ENCODE measurements at regions not wholly inside any gene's neighbourhood (a gene's known extent, or its start where the extent isn't known, plus 50 kb on each side); places are given as distances from the start of the nearest gene placed in this dataset.

GRCh38 chr12:111186347-111186746 lies 182.5 kb downstream of the PHETA1 start:
- ATAC-seq (no peak), DNase-seq (ENCODE audit: low spot score) (no peak)
- H3K27ac Mint-ChIP-seq = no peak overlapping the region
- H3K4me3 Mint-ChIP-seq = no peak overlapping the region
- H3K9me3 Mint-ChIP-seq = no peaks in the 10 kb centered on the region
- peaks cover 15 to 29% of the 10 kb centered on the region in 2 donors for H3K27me3 Mint-ChIP-seq
- no peaks in the 10 kb centered on the region for H3K4me1 Mint-ChIP-seq (ENCODE audit: low read depth in 2 of 2)
- no peaks in the 10 kb centered on the region for H3K36me3 Mint-ChIP-seq

- ATAC-seq = no peak
- peaks cover 17 to 30% of the 10 kb centered on the region in 2 donors for H3K27me3 Mint-ChIP-seq
- no peak for DNase-seq (ENCODE audit: low spot score)
- H3K4me3 Mint-ChIP-seq = no peak overlapping the region
- H3K36me3 Mint-ChIP-seq = no peaks in the 10 kb centered on the region
- no peaks in the 10 kb centered on the region for H3K9me3 Mint-ChIP-seq
- H3K27ac Mint-ChIP-seq = no peak overlapping the region
- no peaks in the 10 kb centered on the region for H3K4me1 Mint-ChIP-seq (ENCODE audit: low read depth in 2 of 2)
Measured at GRCh38 chr12:111185889-111186227, 183.0 kb downstream of the PHETA1 start.

- ATAC-seq (peak in 1 of 2 donors; percentile 51), DNase-seq (ENCODE audit: low spot score) (no peak)
- Mint-ChIP-seq H3K9me3 (no peaks in the 10 kb centered on the region), H3K27ac (no peak overlapping the region), H3K27me3 (peaks cover 17 to 30% of the 10 kb centered on the region in 2 donors), H3K4me1 (ENCODE audit: low read depth in 2 of 2) (no peaks in the 10 kb centered on the region), H3K4me3 (no peak overlapping the region), H3K36me3 (no peaks in the 10 kb centered on the region)
Measured at GRCh38 chr12:111185206-111185888, 183.5 kb downstream of the PHETA1 start.

GRCh38 chr12:111184161-111184560 lies 184.7 kb downstream of the PHETA1 start:
- H3K4me3 Mint-ChIP-seq = no peak overlapping the region
- no peak overlapping the region for H3K27ac Mint-ChIP-seq
- DNase-seq (ENCODE audit: low spot score) (no peak), ATAC-seq (no peak)
- H3K36me3 Mint-ChIP-seq = no peaks in the 10 kb centered on the region
- H3K4me1 Mint-ChIP-seq (ENCODE audit: low read depth in 2 of 2) = no peaks in the 10 kb centered on the region
- H3K27me3 Mint-ChIP-seq = peaks cover 20 to 30% of the 10 kb centered on the region in 2 donors
- no peaks in the 10 kb centered on the region for H3K9me3 Mint-ChIP-seq

- no peak for ATAC-seq
Measured at GRCh38 chr12:111183094-111183493, 185.8 kb downstream of the PHETA1 start.

GRCh38 chr12:111182382-111182781 lies 186.5 kb downstream of the PHETA1 start:
- Mint-ChIP-seq H3K36me3 (no peaks in the 10 kb centered on the region), H3K27ac (no peak overlapping the region), H3K27me3 (peaks cover 20 to 23% of the 10 kb centered on the region in 2 donors), H3K4me1 (ENCODE audit: low read depth in 2 of 2) (no peaks in the 10 kb centered on the region), H3K9me3 (no peaks in the 10 kb centered on the region), H3K4me3 (no peak overlapping the region)
- ATAC-seq (no peak), DNase-seq (ENCODE audit: low spot score) (no peak)

More at GRCh38 chr12:111183094-111183493, 185.8 kb downstream of the PHETA1 start:
- no peaks in the 10 kb centered on the region for H3K4me1 Mint-ChIP-seq (ENCODE audit: low read depth in 2 of 2)
- no peak for DNase-seq (ENCODE audit: low spot score)
- H3K36me3 Mint-ChIP-seq = no peaks in the 10 kb centered on the region
- peaks cover 20 to 26% of the 10 kb centered on the region in 2 donors for H3K27me3 Mint-ChIP-seq
- no peak overlapping the region for H3K4me3 Mint-ChIP-seq
- H3K27ac Mint-ChIP-seq = no peak overlapping the region
- no peaks in the 10 kb centered on the region for H3K9me3 Mint-ChIP-seq

- no peak for ATAC-seq
- H3K27me3 Mint-ChIP-seq = peaks cover 23% of the 10 kb centered on the region in 2 donors
Measured at GRCh38 chr12:111181143-111181726, 187.7 kb downstream of the PHETA1 start.

GRCh38 chr12:111180426-111181142 lies 188.3 kb downstream of the PHETA1 start:
- ATAC-seq (no peak), DNase-seq (ENCODE audit: low spot score) (no peak)
- Mint-ChIP-seq H3K27me3 (peaks cover 23 to 28% of the 10 kb centered on the region in 2 donors), H3K4me1 (ENCODE audit: low read depth in 2 of 2) (no peaks in the 10 kb centered on the region), H3K9me3 (no peaks in the 10 kb centered on the region), H3K27ac (no peak overlapping the region), H3K36me3 (no peaks in the 10 kb centered on the region), H3K4me3 (no peak overlapping the region)

More at GRCh38 chr12:111181143-111181726, 187.7 kb downstream of the PHETA1 start:
- Mint-ChIP-seq H3K36me3 (no peaks in the 10 kb centered on the region), H3K4me3 (no peak overlapping the region), H3K4me1 (ENCODE audit: low read depth in 2 of 2) (no peaks in the 10 kb centered on the region), H3K27ac (no peak overlapping the region), H3K9me3 (no peaks in the 10 kb centered on the region)
- no peak for DNase-seq (ENCODE audit: low spot score)

GRCh38 chr12:111178181-111179081 lies 190.5 kb downstream of the PHETA1 start:
- H3K36me3 Mint-ChIP-seq = no peaks in the 10 kb centered on the region
- no peaks in the 10 kb centered on the region for H3K9me3 Mint-ChIP-seq
- H3K27me3 Mint-ChIP-seq = peaks cover 30 to 36% of the 10 kb centered on the region in 2 donors
- H3K4me3 Mint-ChIP-seq = no peak overlapping the region
- no peak overlapping the region for H3K27ac Mint-ChIP-seq
- no peaks in the 10 kb centered on the region for H3K4me1 Mint-ChIP-seq (ENCODE audit: low read depth in 2 of 2)
- no peak for ATAC-seq
- DNase-seq (ENCODE audit: low spot score) = no peak

- no peak for DNase-seq (ENCODE audit: low spot score)
- Mint-ChIP-seq H3K4me1 (ENCODE audit: low read depth in 2 of 2) (peaks cover 0 to 4% of the 10 kb centered on the region in 2 donors), H3K4me3 (no peak overlapping the region), H3K27ac (no peak overlapping the region), H3K27me3 (peaks cover 24 to 26% of the 10 kb centered on the region in 2 donors), H3K36me3 (no peaks in the 10 kb centered on the region), H3K9me3 (no peaks in the 10 kb centered on the region)
- no peak for ATAC-seq
Measured at GRCh38 chr12:111175396-111176094, 193.3 kb downstream of the PHETA1 start.

- no peak overlapping the region for H3K4me3 Mint-ChIP-seq
- H3K9me3 Mint-ChIP-seq = no peaks in the 10 kb centered on the region
- ATAC-seq = no peak
- H3K36me3 Mint-ChIP-seq = no peaks in the 10 kb centered on the region
- DNase-seq (ENCODE audit: low spot score) = no peak
- H3K27me3 Mint-ChIP-seq = peaks cover 19 to 26% of the 10 kb centered on the region in 2 donors
- H3K4me1 Mint-ChIP-seq (ENCODE audit: low read depth in 2 of 2) = peaks cover 0 to 5% of the 10 kb centered on the region in 2 donors
- no peak overlapping the region for H3K27ac Mint-ChIP-seq
Measured at GRCh38 chr12:111174961-111175345, 193.9 kb downstream of the PHETA1 start.

GRCh38 chr12:111174251-111174960 lies 194.5 kb downstream of the PHETA1 start:
- Mint-ChIP-seq H3K27me3 (peaks cover 21 to 26% of the 10 kb centered on the region in 2 donors), H3K36me3 (no peaks in the 10 kb centered on the region), H3K27ac (no peak overlapping the region), H3K4me1 (ENCODE audit: low read depth in 2 of 2) (peaks cover 0 to 5% of the 10 kb centered on the region in 2 donors), H3K9me3 (no peaks in the 10 kb centered on the region), H3K4me3 (no peak overlapping the region)
- ATAC-seq (no peak), DNase-seq (ENCODE audit: low spot score) (no peak)
